ENCODE measurements at regions not wholly inside any gene's neighbourhood (a gene's known extent, or its start where the extent isn't known, plus 50 kb on each side); places are given as distances from the start of the nearest gene placed in this dataset.
"Not testable (repeated sequence)": the region's sequence is repeated elsewhere in the genome, so short reads cannot be mapped to it uniquely, and the experiment has no call there.

DNA sequence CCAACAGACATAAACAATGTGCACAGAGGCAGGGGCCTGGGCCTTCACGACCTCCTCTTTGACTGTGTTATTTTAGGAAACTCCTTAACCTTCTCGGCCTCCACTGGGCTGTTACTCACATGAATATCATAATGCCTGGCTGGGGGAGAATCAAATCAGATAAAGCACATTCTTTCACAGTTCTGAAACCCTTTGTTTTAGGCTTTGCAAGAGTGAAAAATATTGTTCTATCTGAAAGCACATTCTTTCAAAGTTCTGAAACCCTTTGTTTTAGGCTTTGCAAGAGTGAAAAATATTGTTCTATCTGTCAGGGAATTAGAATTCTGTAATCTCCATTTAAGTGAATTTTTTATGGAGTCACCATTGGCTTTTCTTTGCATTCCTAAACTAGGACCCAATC is 50.7 kb upstream of the SYNDIG1 start:
- no peaks in the 10 kb centered on the region for H3K36me3 ChIP-seq (ENCODE audit: control insufficient read depth in 4 of 4, insufficient read depth in 3 of 4, low read depth in 1 of 4, low read length in 3 of 4)
- H3K27me3 ChIP-seq (ENCODE audit: control insufficient read depth in 4 of 4, insufficient read depth in 4 of 4, low read length in 3 of 4): no peaks in the 10 kb centered on the region
- H3K9me3 ChIP-seq (ENCODE audit: control insufficient read depth in 4 of 4, low read length in 3 of 4): peaks cover 0 to 8% (median 3%) of the 10 kb centered on the region in 4 donors
- H3K4me1 ChIP-seq (ENCODE audit: control insufficient read depth in 4 of 4, insufficient read depth in 4 of 4, low read length in 3 of 4): no peaks in the 10 kb centered on the region
- no peak overlapping the region for H3K9ac ChIP-seq (ENCODE audit: low read depth in 1 of 2, low read length in 2 of 2)
- TF ChIP-seq SP1 (IDR thresholded peaks at IDR 0.05): no peak
- no peak for TF ChIP-seq YY1 (IDR thresholded peaks at IDR 0.05)
- no peak for TF ChIP-seq NR2F2 (IDR thresholded peaks at IDR 0.05)
- no peak for TF ChIP-seq EGR1 (IDR thresholded peaks at IDR 0.05; ENCODE audit: low read depth in 2 of 2)
- no peak for TF ChIP-seq HNF4A (conservative IDR thresholded peaks at IDR 0.05)
- TF ChIP-seq RXRA (IDR thresholded peaks at IDR 0.05): no peak
- no peak for TF ChIP-seq HNF4G (IDR thresholded peaks at IDR 0.05)
- TF ChIP-seq REST (IDR thresholded peaks at IDR 0.05): no peak
- TF ChIP-seq JUND (IDR thresholded peaks at IDR 0.05): no peak
- TF ChIP-seq FOXA2 (IDR thresholded peaks at IDR 0.05): no peak
- TF ChIP-seq CTCF (IDR thresholded peaks at IDR 0.05; ENCODE audit: low read depth, low read length, missing input control): no peak
- 62% methylated on average over 2 of the region's 2 CpGs for WGBS
- no peak overlapping the region for H3K4me3 ChIP-seq (ENCODE audit: low read depth in 1 of 3, low read length in 3 of 3)
- H3K27ac ChIP-seq (ENCODE audit: low read depth in 1 of 2, low read length in 2 of 2): no peak overlapping the region
- no peak for DNase-seq (ENCODE audit: low spot score)

DNA sequence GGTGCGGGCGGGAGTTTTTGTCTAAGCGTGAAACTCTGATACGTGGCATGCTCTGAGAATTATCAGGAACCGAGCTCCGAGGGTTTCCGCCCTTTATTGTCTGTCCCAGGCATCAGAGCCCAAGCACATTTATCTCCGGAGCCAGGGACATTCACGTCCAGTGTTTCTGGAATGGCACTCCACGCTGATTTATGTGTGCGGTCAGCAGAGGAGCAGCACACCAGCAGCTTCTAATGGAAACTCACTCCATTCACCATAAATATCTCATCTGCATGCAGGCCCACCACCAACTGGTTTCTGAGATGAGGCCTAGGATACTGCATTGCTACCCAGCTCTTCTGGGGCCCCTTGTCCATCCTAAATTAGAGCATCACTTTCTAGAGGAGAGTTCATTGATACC is 51.9 kb upstream of the SYNDIG1 start:
- no peak for DNase-seq (ENCODE audit: low spot score)
- Histone ChIP-seq H3K27ac (ENCODE audit: low read depth in 1 of 2, low read length in 2 of 2) (no peak overlapping the region), H3K4me1 (ENCODE audit: control insufficient read depth in 4 of 4, insufficient read depth in 4 of 4, low read length in 3 of 4) (no peaks in the 10 kb centered on the region), H3K4me3 (ENCODE audit: low read depth in 1 of 3, low read length in 3 of 3) (no peak overlapping the region), H3K9me3 (ENCODE audit: control insufficient read depth in 4 of 4, low read length in 3 of 4) (peaks cover 0 to 8% (median 3%) of the 10 kb centered on the region in 4 donors), H3K27me3 (ENCODE audit: control insufficient read depth in 4 of 4, insufficient read depth in 4 of 4, low read length in 3 of 4) (no peaks in the 10 kb centered on the region), H3K36me3 (ENCODE audit: control insufficient read depth in 4 of 4, insufficient read depth in 3 of 4, low read depth in 1 of 4, low read length in 3 of 4) (no peaks in the 10 kb centered on the region), H3K9ac (ENCODE audit: low read depth in 1 of 2, low read length in 2 of 2) (no peak overlapping the region)
- TF ChIP-seq TAF1 (conservative IDR thresholded peaks at IDR 0.05) (no peak), ATF3 (IDR thresholded peaks at IDR 0.05) (no peak), SP1 (IDR thresholded peaks at IDR 0.05) (no peak), RAD21 (IDR thresholded peaks at IDR 0.05) (no peak), MAX (IDR thresholded peaks at IDR 0.05) (no peak), FOXA2 (IDR thresholded peaks at IDR 0.05) (no peak)
- 84% methylated on average over 11 of the region's 11 CpGs for WGBS

DNA sequence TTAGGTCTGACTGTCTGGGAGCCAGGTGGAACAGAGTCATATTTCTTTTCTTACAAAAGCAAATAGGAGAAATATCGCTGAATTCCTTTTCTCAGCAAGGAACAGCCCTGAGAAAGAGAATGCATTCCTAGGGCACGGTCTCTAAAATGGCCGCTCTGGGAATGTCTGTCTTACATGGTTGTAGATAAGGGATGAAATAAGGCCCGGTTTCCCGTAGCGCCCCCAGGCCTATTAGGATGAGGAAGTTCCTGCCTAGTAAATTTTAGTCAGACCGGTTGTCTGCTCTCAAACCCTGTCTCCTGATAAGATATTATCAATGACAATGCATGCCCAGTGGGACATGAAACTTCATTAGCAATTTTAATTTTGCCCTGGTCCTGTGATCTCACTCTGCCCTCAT is 54.0 kb upstream of the SYNDIG1 start:
- H3K4me3 ChIP-seq (ENCODE audit: low read depth in 1 of 3, low read length in 3 of 3); H3K36me3 ChIP-seq (ENCODE audit: control insufficient read depth in 4 of 4, insufficient read depth in 3 of 4, low read depth in 1 of 4, low read length in 3 of 4); H3K27ac ChIP-seq (ENCODE audit: low read depth in 1 of 2, low read length in 2 of 2); H3K9ac ChIP-seq (ENCODE audit: low read depth in 1 of 2, low read length in 2 of 2); H3K27me3 ChIP-seq (ENCODE audit: control insufficient read depth in 4 of 4, insufficient read depth in 4 of 4, low read length in 3 of 4); H3K9me3 ChIP-seq (ENCODE audit: control insufficient read depth in 4 of 4, low read length in 3 of 4); H3K4me1 ChIP-seq (ENCODE audit: control insufficient read depth in 4 of 4, insufficient read depth in 4 of 4, low read length in 3 of 4); DNase-seq (ENCODE audit: low spot score): not testable (repeated sequence)
- 92% methylated on average over 7 of the region's 7 CpGs for WGBS
